Transverse colon (tissue), 4 donors: ENCODE measurements at regions not wholly inside any gene's neighbourhood (a gene's known extent, or its start where the extent isn't known, plus 50 kb on each side); places are given as distances from the start of the nearest gene placed in this dataset.

Source experiments
- DNase-seq: peaks from one replicate; pipeline ENCODE4 v3.0.0-alpha.2; 2019
- H3K27ac ChIP-seq, 4 donors: fragments of 200-600 bp; sonication (generic); 2 replicates each; pipeline ENCODE4 v1.5.1; 2016 to 2018; ENCODE audit warnings: inconsistent platforms in 4 of 4
- H3K27me3 ChIP-seq: fragments of 200-600 bp; sonication (generic); 2 replicates; pipeline ENCODE4 v1.5.1; 2017; ENCODE audit warnings: inconsistent platforms
- H3K36me3 ChIP-seq, 4 donors: fragments of 200-600 bp; sonication (generic); 2 replicates each; pipeline ENCODE4 v1.5.1; 2017 to 2019; ENCODE audit warnings: inconsistent platforms in 4 of 4
- H3K4me1 ChIP-seq, 4 donors: fragments of 200-600 bp; sonication (generic); 2 replicates each; pipeline ENCODE4 v1.5.1; 2017 to 2020; ENCODE audit warnings: inconsistent platforms in 4 of 4
- H3K4me3 ChIP-seq, 4 donors: fragments of 200-600 bp; sonication (generic); 1 replicate in 1 of 4; 2 replicates in 3 of 4; pipeline versions ENCODE4 v1.5.1 to v1.6.1; 2017 to 2019; ENCODE audit warnings: inconsistent platforms in 4 of 4
- H3K9me3 ChIP-seq, 2 donors: fragments of 200-600 bp; sonication (generic); 2 replicates each; pipeline ENCODE4 v1.5.1; 2017 to 2019; ENCODE audit warnings: inconsistent platforms in 2 of 2
- EP300 ChIP-seq: sonication (generic); formaldehyde crosslinking; IDR thresholded peaks from one replicate; pipeline ENCODE4 v1.6.1; 2017; ENCODE audit warnings: antibody characterized with exemption, low read depth
- POLR2A ChIP-seq: fragments of 450-650 bp; IDR thresholded peaks from one replicate; pipeline ENCODE4 v1.6.1; 2016; ENCODE audit warnings: antibody characterized with exemption, mild to moderate bottlenecking, moderate library complexity
- POLR2AphosphoS5 ChIP-seq, 3 donors: sonication (generic); formaldehyde crosslinking; IDR thresholded peaks; one replicate each; pipeline ENCODE4 v1.6.1; 2016; ENCODE audit warnings: antibody characterized with exemption in 3 of 3
- WGBS, 2 donors: methylation state at CpG; one replicate each; pipeline ENCODE4 v1.1.5; 2018; ENCODE audit warnings: low coverage in 1 of 2; 5-methylcytosine and 5-hydroxymethylcytosine counted together
- in situ Hi-C, 4 donors: fragments of 200-750 bp; cut with MboI; loops; one replicate each; pipeline versions ENCODE4 v1.15.0 to v1.15.1; 2017; ENCODE audit warnings: low sequenced_read_pairs in 3 of 4, low pct_ligation_motif_present in 1 of 4, low pct_unique_long_range_greater_than_20kb in 1 of 4
- intact Hi-C: fragments of 100-400 bp; cut with DNase I; formaldehyde crosslinking; loops from one replicate; pipeline ENCODE4 v1.15.1; 2023; ENCODE audit warnings: low total_unique reads
- TF ChIP-seq, protein P1 (sequence below), 5 experiments: fragments of 200-600 bp in 3 of 5; fragments of 450-650 bp in 2 of 5; sonication (generic) in 3 of 5; IDR thresholded peaks; 1 replicate in 2 of 5; 2 replicates in 3 of 5; pipeline ENCODE4 v1.5.1; 2016 to 2017; ENCODE audit warnings: antibody characterized with exemption in 5 of 5, inconsistent platforms in 3 of 5, mild to moderate bottlenecking in 2 of 5, moderate library complexity in 1 of 5

DNA sequence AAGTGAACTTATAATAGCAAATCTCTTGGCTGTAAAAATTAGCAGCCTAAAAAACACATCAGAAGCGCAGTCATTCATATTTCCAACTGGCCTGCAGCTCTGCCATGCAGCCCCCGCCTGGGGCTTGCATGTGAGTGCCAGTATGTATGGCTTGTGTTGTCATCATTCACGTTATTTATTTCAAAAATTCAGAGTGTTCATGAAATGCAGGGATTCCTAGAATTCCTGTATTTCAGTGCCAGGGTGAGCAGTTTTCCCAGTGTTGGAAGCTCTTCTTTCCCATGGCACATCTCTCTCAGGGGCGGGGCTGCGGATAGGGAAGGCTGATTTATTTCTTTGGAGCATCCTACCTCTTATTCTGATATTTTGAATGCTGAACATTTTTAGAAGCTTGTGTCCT, 234.6 kb downstream of the FGF9 start:
- no peak overlapping the region for H3K4me3 ChIP-seq
- H3K9me3 ChIP-seq, result no peaks in the 10 kb centered on the region
- no peak for DNase-seq
- WGBS, 2 donors, result 70 to 91% methylated on average over 3 to 5 of the region's 5 CpGs
- H3K36me3 ChIP-seq, result no peaks in the 10 kb centered on the region
- H3K27me3 ChIP-seq, result no peaks in the 10 kb centered on the region
- peaks cover 0 to 11% (median 0%) of the 10 kb centered on the region in 4 donors for H3K4me1 ChIP-seq
- in situ Hi-C loops, result no loop called here
- TF ChIP-seq POLR2A (no peak), EP300 (no peak), POLR2AphosphoS5 (IDR thresholded peaks at IDR 0.05) (no peak)
- TF ChIP-seq, protein P1, sequence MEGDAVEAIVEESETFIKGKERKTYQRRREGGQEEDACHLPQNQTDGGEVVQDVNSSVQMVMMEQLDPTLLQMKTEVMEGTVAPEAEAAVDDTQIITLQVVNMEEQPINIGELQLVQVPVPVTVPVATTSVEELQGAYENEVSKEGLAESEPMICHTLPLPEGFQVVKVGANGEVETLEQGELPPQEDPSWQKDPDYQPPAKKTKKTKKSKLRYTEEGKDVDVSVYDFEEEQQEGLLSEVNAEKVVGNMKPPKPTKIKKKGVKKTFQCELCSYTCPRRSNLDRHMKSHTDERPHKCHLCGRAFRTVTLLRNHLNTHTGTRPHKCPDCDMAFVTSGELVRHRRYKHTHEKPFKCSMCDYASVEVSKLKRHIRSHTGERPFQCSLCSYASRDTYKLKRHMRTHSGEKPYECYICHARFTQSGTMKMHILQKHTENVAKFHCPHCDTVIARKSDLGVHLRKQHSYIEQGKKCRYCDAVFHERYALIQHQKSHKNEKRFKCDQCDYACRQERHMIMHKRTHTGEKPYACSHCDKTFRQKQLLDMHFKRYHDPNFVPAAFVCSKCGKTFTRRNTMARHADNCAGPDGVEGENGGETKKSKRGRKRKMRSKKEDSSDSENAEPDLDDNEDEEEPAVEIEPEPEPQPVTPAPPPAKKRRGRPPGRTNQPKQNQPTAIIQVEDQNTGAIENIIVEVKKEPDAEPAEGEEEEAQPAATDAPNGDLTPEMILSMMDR (IDR thresholded peaks at IDR 0.05), result no peak
- no peak overlapping the region for H3K27ac ChIP-seq
- intact Hi-C loops, result no loop called here

DNA sequence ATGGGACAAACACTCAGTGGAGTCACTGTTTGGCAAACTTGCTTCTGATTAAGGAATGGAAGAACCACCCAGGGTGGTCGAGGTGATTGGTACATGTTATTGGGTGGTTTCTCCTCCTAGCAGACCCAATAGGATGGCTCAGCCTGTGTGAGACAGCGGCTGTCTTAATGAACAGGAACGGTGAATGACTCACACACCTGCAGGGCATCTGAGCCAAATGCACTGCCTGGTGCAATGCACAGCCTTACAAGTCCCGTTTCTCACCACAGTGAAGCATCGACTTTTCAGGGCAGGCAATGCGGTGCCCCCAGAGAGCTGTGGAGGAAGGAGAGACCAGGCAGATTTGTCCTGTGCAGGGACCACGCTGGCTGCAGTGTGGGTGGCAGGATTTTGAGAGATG, 238.5 kb downstream of the FGF9 start:
- DNase-seq, result no peak
- no peaks in the 10 kb centered on the region for H3K36me3 ChIP-seq
- no peak overlapping the region for H3K27ac ChIP-seq
- no peaks in the 10 kb centered on the region for H3K27me3 ChIP-seq
- intact Hi-C loops (no loop called here), in situ Hi-C loops (no loop called here)
- WGBS, 2 donors, result 68% methylated on average over 7 of the region's 7 CpGs; no CpG with 5 or more reads in 1 of the 2 donors
- TF ChIP-seq, protein P1 (IDR thresholded peaks at IDR 0.05), result no peak
- TF ChIP-seq EP300 (no peak), POLR2A (no peak), POLR2AphosphoS5 (IDR thresholded peaks at IDR 0.05) (no peak)
- no peak overlapping the region for H3K4me3 ChIP-seq
- H3K9me3 ChIP-seq, result no peaks in the 10 kb centered on the region
- H3K4me1 ChIP-seq, result no peaks in the 10 kb centered on the region

DNA sequence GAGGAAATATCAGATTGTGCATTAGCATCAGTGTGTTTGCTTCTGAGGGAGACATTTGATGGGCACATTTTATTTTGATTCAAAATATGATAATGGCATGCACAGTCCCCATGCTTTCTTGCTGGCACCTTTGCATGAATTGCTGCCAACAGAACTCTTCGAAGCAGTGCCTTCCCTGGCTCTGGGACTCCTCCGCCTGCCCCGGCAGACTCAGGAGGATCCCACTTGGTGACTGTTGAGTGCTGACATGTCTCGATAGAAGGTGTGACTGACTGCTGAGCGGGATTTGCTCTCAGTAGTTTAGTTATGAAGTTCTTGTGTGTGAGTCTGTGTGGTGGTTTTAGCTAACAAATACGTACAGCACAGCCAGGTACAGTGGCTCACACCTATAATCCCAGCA, 239.7 kb downstream of the FGF9 start:
- H3K36me3 ChIP-seq, result no peaks in the 10 kb centered on the region
- H3K4me1 ChIP-seq, result no peaks in the 10 kb centered on the region
- DNase-seq, result no peak
- no peak overlapping the region for H3K27ac ChIP-seq
- TF ChIP-seq EP300 (no peak), POLR2A (no peak), POLR2AphosphoS5 (IDR thresholded peaks at IDR 0.05) (no peak)
- TF ChIP-seq, protein P1 (IDR thresholded peaks at IDR 0.05), result no peak
- WGBS, 2 donors, result 86% methylated on average over 6 of the region's 6 CpGs; no CpG with 5 or more reads in 1 of the 2 donors
- H3K4me3 ChIP-seq, result no peak overlapping the region
- no peaks in the 10 kb centered on the region for H3K9me3 ChIP-seq
- H3K27me3 ChIP-seq, result no peaks in the 10 kb centered on the region
- intact Hi-C loops, result no loop called here
- in situ Hi-C loops, result no loop called here

DNA sequence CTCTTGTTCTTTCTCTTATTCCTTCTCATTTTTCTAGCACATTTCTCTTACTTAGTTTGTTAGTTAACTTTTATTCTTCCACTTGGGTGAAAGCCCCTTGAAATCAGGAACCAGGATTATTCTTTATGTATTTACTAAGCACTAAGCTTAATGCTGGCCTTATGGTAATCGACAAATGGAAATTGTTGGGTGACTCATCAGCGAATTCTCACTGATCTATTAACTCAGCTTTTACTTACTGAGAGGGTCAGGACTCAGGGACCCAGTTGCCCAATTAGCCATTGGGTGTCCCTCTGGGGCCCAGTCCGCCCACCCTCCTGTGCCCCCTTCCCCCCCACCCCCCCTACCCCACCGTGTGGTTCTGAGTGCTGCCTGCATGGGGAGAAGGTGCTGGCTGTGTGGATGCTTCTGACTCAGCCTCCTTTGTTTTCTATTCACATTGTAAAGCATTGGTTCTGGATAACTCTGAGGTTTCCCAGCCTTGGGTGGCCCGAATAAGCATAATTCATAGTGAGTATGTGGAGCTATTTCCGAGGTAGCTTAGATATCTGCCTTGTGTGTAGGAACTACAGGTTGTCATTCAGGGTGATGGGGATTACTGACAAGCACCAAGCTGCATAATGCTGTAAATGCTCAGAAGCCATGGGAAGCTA, 240.9 kb downstream of the FGF9 start:
- intact Hi-C loops, result no loop called here
- H3K36me3 ChIP-seq, result no peaks in the 10 kb centered on the region
- no peaks in the 10 kb centered on the region for H3K9me3 ChIP-seq
- no peak for DNase-seq
- no peaks in the 10 kb centered on the region for H3K4me1 ChIP-seq
- H3K4me3 ChIP-seq, result no peak overlapping the region
- no peaks in the 10 kb centered on the region for H3K27me3 ChIP-seq
- in situ Hi-C loops, result no loop called here
- 67% methylated on average over 6 of the region's 6 CpGs; no CpG with 5 or more reads in 1 of the 2 donors for whole genome bisulfite sequencing, 2 donors
- TF ChIP-seq POLR2AphosphoS5 (IDR thresholded peaks at IDR 0.05), result no peak
- no peak for TF ChIP-seq POLR2A
- TF ChIP-seq, protein P1 (IDR thresholded peaks at IDR 0.05), result no peak
- TF ChIP-seq EP300, result no peak
- no peak overlapping the region for H3K27ac ChIP-seq
